Heart left ventricle (tissue), 16 donors: ENCODE measurements at regions not wholly inside any gene's neighbourhood (a gene's known extent, or its start where the extent isn't known, plus 50 kb on each side); places are given as distances from the start of the nearest gene placed in this dataset.

Experiments used
- ATAC-seq, 4 donors: fragments of 200-7000 bp; cut with Tn5 transposase; one replicate each; pipeline ENCODE4 v1.9.1; 2020 to 2022; ENCODE audit warnings: moderate library complexity in 4 of 4, mild to moderate bottlenecking in 3 of 4, moderate number of reproducible peaks in 1 of 4
- DNase-seq, 5 donors: peaks; one replicate each; pipeline ENCODE4 v3.0.0-alpha.2; 2020
- H3K27ac ChIP-seq, 12 donors: fragments of 200-600 bp; sonication (generic) in 4 of 12; one replicate each; pipeline versions ENCODE4 v1.5.0 to v1.8.0; 2016 to 2022; ENCODE audit warnings: mild to moderate bottlenecking in 2 of 12
- H3K27me3 ChIP-seq, 9 donors: fragments of 200-600 bp; sonication (generic) in 2 of 9; one replicate each; pipeline versions ENCODE4 v1.5.1 to v1.8.0; 2016 to 2022; ENCODE audit warnings: mild to moderate bottlenecking in 3 of 9
- H3K36me3 ChIP-seq, 9 donors: fragments of 200-600 bp; sonication (generic) in 2 of 9; one replicate each; pipeline versions ENCODE4 v1.5.0 to v1.8.0; 2018 to 2022; ENCODE audit warnings: mild to moderate bottlenecking in 2 of 9
- H3K4me1 ChIP-seq, 12 donors: fragments of 200-600 bp; sonication (generic) in 4 of 12; one replicate each; pipeline versions ENCODE4 v1.5.0 to v1.8.0; 2016 to 2022; ENCODE audit warnings: mild to moderate bottlenecking in 3 of 12
- H3K4me3 ChIP-seq, 12 donors: fragments of 200-600 bp; sonication (generic) in 4 of 12; one replicate each; pipeline versions ENCODE4 v1.5.0 to v1.8.0; 2017 to 2022; ENCODE audit warnings: mild to moderate bottlenecking in 9 of 12, moderate library complexity in 4 of 12
- H3K9me3 ChIP-seq, 12 donors: fragments of 200-600 bp; sonication (generic) in 4 of 12; one replicate each; pipeline versions ENCODE4 v1.5.0 to v1.8.0; 2016 to 2022; ENCODE audit warnings: mild to moderate bottlenecking in 1 of 12
- POLR2A ChIP-seq, 2 donors: fragments of 450-650 bp; IDR thresholded peaks; one replicate each; pipeline ENCODE4 v1.6.1; 2017; ENCODE audit warnings: antibody characterized with exemption in 2 of 2, mild to moderate bottlenecking in 2 of 2, moderate library complexity in 2 of 2
- WGBS, 4 donors: extraction: QIAGEN DNeasy Blood & Tissue Kit in 2 of 4; methylation state at CpG; one replicate each; pipeline versions ENCODE4 v1.1.5 to v1.1.7; 2013 to 2018; 5-methylcytosine and 5-hydroxymethylcytosine counted together
- intact Hi-C, 10 donors: fragments of 100-400 bp; cut with DNase I; formaldehyde crosslinking; loops; one replicate each; pipeline versions ENCODE4 v1.11.1 to v1.14.2; 2022
- TF ChIP-seq, protein P1 (sequence below), 12 donors: fragments of 200-600 bp; sonication (generic) in 4 of 12; IDR thresholded peaks; one replicate each; pipeline versions ENCODE4 v1.5.0 to v1.8.0; 2018 to 2022; ENCODE audit warnings: antibody characterized with exemption in 12 of 12, mild to moderate bottlenecking in 5 of 12
- donor health status: ischemic (EF 13 %, LVEDD 7.1; RV severe dilation, severe dysfunction).
- donor health status: healthy with polysubstance abuse.
- donor health status: DM: no; HTN: yes; CAD: no.
- donor health status: DM: no; HTN: no; CAD: no.
- donor health status: ischemic (EF 25% LVEDD 6.9; RV normal size, moderate dysfunction).
- donor health status: ischemic (EF 25% LVEDD 5.7; RV mildly dilated, moderate dysfunction).
- donor health status: healthy.
- donor health status: DM: yes; HTN: yes; CAD: no.
- donor health status: ischemic (EF 35%, LVEDD 5.7; RV mildly dilated, moderate dysfunction).
- donor health status: nonischemic (EF 11% LVEDD 7.7; RV severe dilation, severe dysfunction).
- donor health status: DM: yes; HTN: yes; CAD: no.
- donor health status: PGD.
- donor health status: ischemic (EF 29% LVEDD 5.4; RV normal size, mild dysfunction).
- donor health status: nonischemic (EF 23%, LVEDD 6.1; RV moderate dilation, normal function).

DNA sequence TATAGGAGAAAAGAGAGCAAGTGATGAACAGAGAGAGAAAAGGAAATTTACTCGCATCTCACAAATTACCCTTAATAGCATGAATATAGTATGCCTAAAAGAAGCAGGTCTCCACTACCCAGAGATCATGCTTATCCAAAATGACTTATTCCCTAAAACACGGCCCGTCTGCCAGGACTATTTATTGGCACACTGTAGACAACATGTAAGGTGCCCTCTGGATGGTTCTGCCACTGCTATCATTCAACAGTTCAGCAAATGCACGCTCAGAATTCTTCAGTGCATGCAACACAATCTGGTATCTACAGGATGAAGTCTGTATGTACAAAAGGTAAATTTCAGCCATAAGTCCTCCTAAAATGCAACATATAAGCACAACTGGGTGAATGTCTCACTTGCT, 465.8 kb downstream of the SHQ1 start:
- no peak overlapping the region for H3K27ac ChIP-seq
- H3K36me3 ChIP-seq: peaks cover 0 to 18% (median 16%) of the 10 kb centered on the region in 9 donors
- no peaks in the 10 kb centered on the region for H3K9me3 ChIP-seq
- H3K4me3 ChIP-seq: no peak overlapping the region
- DNase-seq: no peak
- H3K4me1 ChIP-seq: peaks cover 0 to 61% (median 31%) of the 10 kb centered on the region in 12 donors
- WGBS, 4 donors: 62 to 75% (median 69%) methylated on average over 4 of the region's 4 CpGs
- intact Hi-C loops: no loop called here
- peak in 3 of 4 donors; percentile 36 to 52 (median 49) for ATAC-seq
- no peaks in the 10 kb centered on the region for H3K27me3 ChIP-seq
- no peak for TF ChIP-seq POLR2A (IDR thresholded peaks at IDR 0.05)
- TF ChIP-seq, protein P1, sequence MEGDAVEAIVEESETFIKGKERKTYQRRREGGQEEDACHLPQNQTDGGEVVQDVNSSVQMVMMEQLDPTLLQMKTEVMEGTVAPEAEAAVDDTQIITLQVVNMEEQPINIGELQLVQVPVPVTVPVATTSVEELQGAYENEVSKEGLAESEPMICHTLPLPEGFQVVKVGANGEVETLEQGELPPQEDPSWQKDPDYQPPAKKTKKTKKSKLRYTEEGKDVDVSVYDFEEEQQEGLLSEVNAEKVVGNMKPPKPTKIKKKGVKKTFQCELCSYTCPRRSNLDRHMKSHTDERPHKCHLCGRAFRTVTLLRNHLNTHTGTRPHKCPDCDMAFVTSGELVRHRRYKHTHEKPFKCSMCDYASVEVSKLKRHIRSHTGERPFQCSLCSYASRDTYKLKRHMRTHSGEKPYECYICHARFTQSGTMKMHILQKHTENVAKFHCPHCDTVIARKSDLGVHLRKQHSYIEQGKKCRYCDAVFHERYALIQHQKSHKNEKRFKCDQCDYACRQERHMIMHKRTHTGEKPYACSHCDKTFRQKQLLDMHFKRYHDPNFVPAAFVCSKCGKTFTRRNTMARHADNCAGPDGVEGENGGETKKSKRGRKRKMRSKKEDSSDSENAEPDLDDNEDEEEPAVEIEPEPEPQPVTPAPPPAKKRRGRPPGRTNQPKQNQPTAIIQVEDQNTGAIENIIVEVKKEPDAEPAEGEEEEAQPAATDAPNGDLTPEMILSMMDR (IDR thresholded peaks at IDR 0.05): no peak

DNA sequence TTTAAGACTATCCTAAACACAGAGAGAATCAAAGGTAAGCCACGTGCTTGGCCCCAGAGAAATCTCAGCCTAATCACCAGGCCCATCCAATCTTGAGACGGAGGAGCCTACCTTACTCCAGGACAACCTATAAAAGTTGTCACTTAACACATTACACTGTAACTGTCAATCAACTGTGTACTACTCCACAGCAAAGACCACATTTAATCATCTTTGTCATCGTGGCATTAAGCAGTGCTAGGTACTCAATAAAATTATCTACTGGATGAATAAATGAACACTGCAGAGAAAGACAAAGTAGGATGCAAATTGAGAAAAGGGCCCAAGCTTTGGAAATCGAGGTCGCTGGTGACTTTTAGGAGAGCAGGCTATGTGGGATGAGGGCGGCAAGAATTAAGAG, 466.7 kb downstream of the SHQ1 start:
- Histone ChIP-seq H3K9me3 (no peaks in the 10 kb centered on the region), H3K4me1 (peaks cover 0 to 57% (median 31%) of the 10 kb centered on the region in 12 donors), H3K4me3 (no peak overlapping the region), H3K36me3 (peaks cover 0 to 27% (median 17%) of the 10 kb centered on the region in 9 donors), H3K27me3 (no peaks in the 10 kb centered on the region), H3K27ac (no peak overlapping the region)
- no peak for TF ChIP-seq POLR2A (IDR thresholded peaks at IDR 0.05)
- TF ChIP-seq, protein P1 (IDR thresholded peaks at IDR 0.05): no peak
- intact Hi-C loops: no loop called here
- no peak for ATAC-seq
- DNase-seq: no peak
- WGBS, 4 donors: 91 to 96% (median 92%) methylated on average over 6 of the region's 6 CpGs

DNA sequence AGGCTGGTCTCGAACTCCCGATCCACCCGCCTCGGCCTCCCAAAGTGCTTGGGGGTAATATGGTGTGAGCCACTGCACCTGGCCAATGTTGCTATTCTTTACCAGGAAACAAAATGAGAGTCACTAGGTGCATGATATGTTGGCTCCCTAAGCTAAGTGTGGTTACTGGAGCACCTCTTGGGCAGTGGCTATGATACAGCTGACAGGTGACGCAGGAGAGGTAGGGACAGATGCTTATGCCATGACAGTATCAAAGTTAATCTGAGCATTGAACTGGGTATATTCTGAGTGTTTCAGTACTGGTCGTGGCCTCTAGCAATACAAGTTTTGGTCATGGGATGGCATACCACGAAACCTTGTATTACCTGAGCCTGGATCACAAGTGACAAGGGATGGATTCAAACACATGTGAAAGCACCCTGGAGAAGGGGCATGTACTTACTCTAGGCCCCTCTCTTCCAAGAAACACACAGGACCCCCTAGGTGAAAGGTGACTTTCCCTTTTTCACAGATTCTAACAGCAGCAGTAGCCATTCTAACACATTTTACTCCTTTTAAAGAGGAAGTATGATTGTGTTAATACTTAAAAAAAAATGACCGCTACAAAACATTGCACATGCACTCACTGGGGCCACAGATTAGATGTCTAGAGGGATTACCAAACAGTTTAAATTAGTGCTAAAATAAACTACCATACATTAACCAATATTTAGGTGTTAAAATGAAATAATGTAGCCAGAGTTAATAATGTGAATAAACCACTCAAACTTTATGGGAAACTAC, 467.3 kb downstream of the SHQ1 start:
- ATAC-seq (no peak), DNase-seq (no peak)
- no peak overlapping the region for H3K27ac ChIP-seq
- no peak for TF ChIP-seq POLR2A (IDR thresholded peaks at IDR 0.05)
- TF ChIP-seq, protein P1 (IDR thresholded peaks at IDR 0.05): no peak
- no peak overlapping the region for H3K4me3 ChIP-seq
- 95 to 97% (median 96%) methylated on average over 8 of the region's 8 CpGs for WGBS, 4 donors
- peaks cover 0 to 33% (median 17%) of the 10 kb centered on the region in 9 donors for H3K36me3 ChIP-seq
- H3K9me3 ChIP-seq: no peaks in the 10 kb centered on the region
- intact Hi-C loops: no loop called here
- no peaks in the 10 kb centered on the region for H3K27me3 ChIP-seq
- H3K4me1 ChIP-seq: peaks cover 0 to 58% (median 31%) of the 10 kb centered on the region in 12 donors

DNA sequence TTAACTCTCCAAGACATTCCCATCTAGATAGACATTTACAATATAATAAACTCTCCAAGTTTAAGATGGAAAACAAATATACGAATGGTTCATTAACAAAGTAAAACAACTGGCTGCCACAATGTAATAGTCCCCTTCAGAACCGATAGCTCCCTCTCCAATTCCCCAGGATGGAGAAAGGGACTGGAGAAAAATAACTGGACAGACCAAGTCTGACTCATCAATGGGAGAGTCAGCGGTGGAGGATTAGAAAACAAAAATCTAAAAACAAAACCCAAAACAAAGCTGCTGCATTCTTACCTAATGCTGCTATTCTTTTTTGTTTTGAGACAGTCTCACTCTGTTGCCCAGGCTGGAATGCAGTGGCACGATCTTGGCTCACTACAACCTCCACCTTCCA, 468.1 kb downstream of the SHQ1 start:
- WGBS, 4 donors: 72 to 83% (median 81%) methylated on average over 4 of the region's 4 CpGs
- H3K4me1 ChIP-seq: peaks cover 0 to 60% (median 30%) of the 10 kb centered on the region in 12 donors
- intact Hi-C loops: no loop called here

More for the DNA sequence above, 468.1 kb downstream of the SHQ1 start:
- Histone ChIP-seq H3K36me3 (peaks cover 0 to 36% (median 21%) of the 10 kb centered on the region in 9 donors), H3K27me3 (no peaks in the 10 kb centered on the region), H3K27ac (no peak overlapping the region), H3K9me3 (no peaks in the 10 kb centered on the region), H3K4me3 (no peak overlapping the region)
- ATAC-seq: peak in 2 of 4 donors; percentile 31 to 36
- TF ChIP-seq, protein P1 (IDR thresholded peaks at IDR 0.05): no peak
- no peak for TF ChIP-seq POLR2A (IDR thresholded peaks at IDR 0.05)
- DNase-seq: no peak
